Stimulated activated naive CD8-positive, alpha-beta T cell treated with anti-CD3 and anti-CD28 coated beads, Interleukin-15, Interleukin-2, amounts not matched to agents 100 ng/mL and 50 ng/mL, for 24 hours (primary cell): ENCODE measurements at regions not wholly inside any gene's neighbourhood (a gene's known extent, or its start where the extent isn't known, plus 50 kb on each side); places are given as distances from the start of the nearest gene placed in this dataset.

ENCODE experiments used
- H3K27ac Mint-ChIP-seq: one replicate; pipeline ENCODE4 v1.8.0; 2021; ENCODE audit warnings: mild to moderate bottlenecking, mixed read lengths
- H3K27me3 Mint-ChIP-seq: one replicate; pipeline ENCODE4 v1.8.0; 2021; ENCODE audit warnings: mixed read lengths
- H3K36me3 Mint-ChIP-seq: one replicate; pipeline ENCODE4 v1.8.0; 2021; ENCODE audit warnings: low read depth, mixed read lengths
- H3K4me1 Mint-ChIP-seq: one replicate; pipeline ENCODE4 v1.8.0; 2021; ENCODE audit warnings: low read depth, mixed read lengths
- H3K4me3 Mint-ChIP-seq: one replicate; pipeline ENCODE4 v1.8.0; 2021; ENCODE audit warnings: mild to moderate bottlenecking, mixed read lengths
- H3K9me3 Mint-ChIP-seq: one replicate; pipeline ENCODE4 v1.8.0; 2021; ENCODE audit warnings: mixed read lengths

DNA sequence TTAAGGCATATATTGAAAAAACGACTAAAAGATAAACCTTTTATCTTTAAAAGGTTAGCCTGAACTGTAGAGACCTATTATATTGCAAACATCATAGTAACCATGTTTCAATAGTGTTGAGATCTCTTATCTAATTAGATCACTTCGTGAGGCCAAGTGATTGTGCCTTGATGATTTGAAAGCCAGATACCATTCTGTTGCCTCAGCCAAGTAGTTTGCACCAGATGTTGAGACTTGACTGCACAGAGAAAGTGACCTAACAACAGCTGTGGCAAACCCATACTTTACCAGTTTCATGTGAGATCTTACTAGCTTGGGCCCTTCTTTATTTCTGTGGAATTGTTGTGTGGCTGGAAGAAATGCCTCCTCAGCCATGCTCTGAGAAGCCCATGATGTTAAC, 717.3 kb downstream of the KCNJ2 start:
- H3K27ac Mint-ChIP-seq = no peak overlapping the region
- H3K4me3 Mint-ChIP-seq = no peak overlapping the region
- H3K4me1 Mint-ChIP-seq = no peaks in the 10 kb centered on the region

GRCh38 chr17:70888324-70888723, 719.0 kb downstream of the KCNJ2 start:
- no peaks in the 10 kb centered on the region for H3K4me1 Mint-ChIP-seq
- no peak overlapping the region for H3K27ac Mint-ChIP-seq
- no peaks in the 10 kb centered on the region for H3K27me3 Mint-ChIP-seq
- no peak overlapping the region for H3K4me3 Mint-ChIP-seq
- peaks cover 5% of the 10 kb centered on the region for H3K9me3 Mint-ChIP-seq
- no peaks in the 10 kb centered on the region for H3K36me3 Mint-ChIP-seq

More for the DNA sequence above, 717.3 kb downstream of the KCNJ2 start:
- H3K9me3 Mint-ChIP-seq = peaks cover 16% of the 10 kb centered on the region
- no peaks in the 10 kb centered on the region for H3K36me3 Mint-ChIP-seq
- H3K27me3 Mint-ChIP-seq = no peaks in the 10 kb centered on the region

GRCh38 chr17:70891306-70891705, 722.0 kb downstream of the KCNJ2 start:
- Mint-ChIP-seq H3K4me3 (no peak overlapping the region), H3K27me3 (no peaks in the 10 kb centered on the region), H3K9me3 (peaks cover 5% of the 10 kb centered on the region), H3K27ac (no peak overlapping the region), H3K36me3 (no peaks in the 10 kb centered on the region), H3K4me1 (no peaks in the 10 kb centered on the region)

DNA sequence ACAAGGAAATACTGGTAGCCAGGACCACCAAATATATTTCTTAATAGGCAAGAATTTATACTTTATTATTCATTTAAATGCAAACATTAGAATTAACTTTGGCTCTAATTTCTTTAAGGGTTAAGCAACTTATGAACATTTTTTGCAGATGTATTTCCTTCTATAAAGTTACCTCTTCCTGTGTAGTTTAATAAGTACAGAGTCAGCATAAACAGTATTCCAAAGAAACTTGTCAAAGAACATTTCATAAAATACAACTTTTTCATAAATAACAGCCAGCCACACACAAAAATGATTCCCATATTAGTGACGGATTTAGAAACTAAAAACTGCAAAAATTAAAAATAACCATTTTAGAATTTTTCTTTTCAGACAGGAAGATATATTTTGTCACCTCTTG, 723.2 kb downstream of the KCNJ2 start:
- Mint-ChIP-seq H3K4me3 (no peak overlapping the region), H3K27ac (no peak overlapping the region), H3K4me1 (no peaks in the 10 kb centered on the region), H3K27me3 (no peaks in the 10 kb centered on the region), H3K36me3 (no peaks in the 10 kb centered on the region), H3K9me3 (peaks cover 5% of the 10 kb centered on the region)

DNA sequence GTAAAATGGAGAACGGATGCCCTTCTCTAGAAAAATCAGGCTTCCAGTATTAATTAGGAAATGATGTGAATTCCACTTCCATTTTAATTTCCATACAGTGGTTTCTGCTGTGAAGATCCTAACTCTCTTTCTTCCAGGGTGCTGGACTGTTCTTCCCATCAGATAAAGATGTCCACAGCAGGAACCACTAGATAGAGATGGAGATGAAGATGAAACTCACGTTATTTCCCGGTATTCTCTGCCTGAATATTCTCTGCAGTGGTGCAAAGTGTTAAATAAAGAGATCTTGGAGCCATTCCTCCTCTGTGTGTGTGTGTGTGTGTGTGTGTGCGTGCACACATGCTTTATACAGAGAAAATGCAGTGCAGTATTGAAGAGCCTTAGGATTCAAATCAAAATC, 727.5 kb downstream of the KCNJ2 start:
- Mint-ChIP-seq H3K27me3 (no peaks in the 10 kb centered on the region), H3K36me3 (no peaks in the 10 kb centered on the region), H3K4me3 (no peak overlapping the region), H3K9me3 (peaks cover 7% of the 10 kb centered on the region), H3K4me1 (no peaks in the 10 kb centered on the region), H3K27ac (no peak overlapping the region)

DNA sequence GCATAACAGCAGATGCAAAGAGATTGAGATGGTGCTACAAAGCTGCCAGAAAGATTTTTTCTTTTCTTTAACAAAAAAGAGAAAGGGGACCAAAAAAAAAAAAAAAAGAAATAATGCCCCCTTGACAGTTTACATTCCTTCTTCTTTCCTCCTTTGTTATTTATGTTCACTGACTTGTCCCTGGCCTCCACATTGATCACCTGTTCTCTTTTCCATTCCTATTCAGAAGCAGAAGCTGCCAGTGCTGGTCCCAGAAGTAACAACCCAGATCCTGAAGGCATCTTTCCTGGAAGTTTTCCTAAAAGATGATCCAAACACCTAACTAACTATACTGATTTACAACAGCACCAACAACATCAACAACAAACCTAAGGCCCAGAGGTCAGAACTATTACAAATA, 728.1 kb downstream of the KCNJ2 start:
- Mint-ChIP-seq H3K27me3 (no peaks in the 10 kb centered on the region), H3K9me3 (peaks cover 7% of the 10 kb centered on the region), H3K27ac (no peak overlapping the region), H3K36me3 (no peaks in the 10 kb centered on the region), H3K4me3 (no peak overlapping the region), H3K4me1 (no peaks in the 10 kb centered on the region)

- H3K27ac Mint-ChIP-seq = no peak overlapping the region
- peaks cover 7% of the 10 kb centered on the region for H3K9me3 Mint-ChIP-seq
- H3K27me3 Mint-ChIP-seq = no peaks in the 10 kb centered on the region
- no peaks in the 10 kb centered on the region for H3K4me1 Mint-ChIP-seq
- no peak overlapping the region for H3K4me3 Mint-ChIP-seq
- H3K36me3 Mint-ChIP-seq = no peaks in the 10 kb centered on the region
Measured at GRCh38 chr17:70901870-70902269, 732.5 kb downstream of the KCNJ2 start.

- H3K4me3 Mint-ChIP-seq = no peak overlapping the region
- no peaks in the 10 kb centered on the region for H3K36me3 Mint-ChIP-seq
- H3K27ac Mint-ChIP-seq = no peak overlapping the region
- peaks cover 3% of the 10 kb centered on the region for H3K9me3 Mint-ChIP-seq
- no peaks in the 10 kb centered on the region for H3K27me3 Mint-ChIP-seq
- no peaks in the 10 kb centered on the region for H3K4me1 Mint-ChIP-seq
Measured at GRCh38 chr17:70905796-70906195, 736.5 kb downstream of the KCNJ2 start.

DNA sequence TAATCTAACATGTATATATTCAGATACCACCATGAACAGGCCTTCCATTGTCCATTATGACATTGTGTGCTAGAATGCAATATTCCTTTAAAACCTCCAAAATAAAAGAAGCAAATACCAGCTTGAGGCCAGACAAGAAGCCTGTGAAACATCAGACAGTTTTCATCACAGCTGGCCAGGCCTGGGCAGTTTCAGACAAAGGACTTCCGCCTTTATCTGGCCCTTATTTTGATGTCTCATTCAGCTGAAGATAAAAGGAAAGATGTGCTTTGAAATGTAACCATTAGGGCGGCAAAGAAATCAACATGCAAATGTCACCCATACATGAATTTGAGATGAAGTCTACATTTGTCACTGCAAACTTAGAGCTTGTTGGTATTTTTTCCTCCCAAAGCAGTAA, 737.5 kb downstream of the KCNJ2 start:
- Mint-ChIP-seq H3K27ac (no peak overlapping the region), H3K4me3 (no peak overlapping the region), H3K4me1 (no peaks in the 10 kb centered on the region), H3K27me3 (no peaks in the 10 kb centered on the region), H3K36me3 (no peaks in the 10 kb centered on the region), H3K9me3 (peaks cover 6% of the 10 kb centered on the region)

- Mint-ChIP-seq H3K27ac (no peak overlapping the region), H3K4me1 (no peaks in the 10 kb centered on the region), H3K27me3 (no peaks in the 10 kb centered on the region), H3K9me3 (peaks cover 23% of the 10 kb centered on the region), H3K4me3 (no peak overlapping the region), H3K36me3 (no peaks in the 10 kb centered on the region)
Measured at GRCh38 chr17:70912716-70913485, 743.6 kb downstream of the KCNJ2 start.

GRCh38 chr17:70916469-70916868, 747.1 kb downstream of the KCNJ2 start:
- Mint-ChIP-seq H3K9me3 (peaks cover 23% of the 10 kb centered on the region), H3K27me3 (no peaks in the 10 kb centered on the region), H3K27ac (no peak overlapping the region), H3K4me1 (no peaks in the 10 kb centered on the region), H3K4me3 (no peak overlapping the region), H3K36me3 (no peaks in the 10 kb centered on the region)

- Mint-ChIP-seq H3K9me3 (peaks cover 23% of the 10 kb centered on the region), H3K36me3 (no peaks in the 10 kb centered on the region), H3K27ac (no peak overlapping the region), H3K4me3 (no peak overlapping the region), H3K4me1 (no peaks in the 10 kb centered on the region), H3K27me3 (no peaks in the 10 kb centered on the region)
Measured at GRCh38 chr17:70919241-70919640, 749.9 kb downstream of the KCNJ2 start.

GRCh38 chr17:70920416-70920815, 751.1 kb downstream of the KCNJ2 start:
- Mint-ChIP-seq H3K27ac (no peak overlapping the region), H3K36me3 (no peaks in the 10 kb centered on the region), H3K9me3 (peaks cover 27% of the 10 kb centered on the region), H3K4me3 (no peak overlapping the region), H3K4me1 (no peaks in the 10 kb centered on the region), H3K27me3 (no peaks in the 10 kb centered on the region)

DNA sequence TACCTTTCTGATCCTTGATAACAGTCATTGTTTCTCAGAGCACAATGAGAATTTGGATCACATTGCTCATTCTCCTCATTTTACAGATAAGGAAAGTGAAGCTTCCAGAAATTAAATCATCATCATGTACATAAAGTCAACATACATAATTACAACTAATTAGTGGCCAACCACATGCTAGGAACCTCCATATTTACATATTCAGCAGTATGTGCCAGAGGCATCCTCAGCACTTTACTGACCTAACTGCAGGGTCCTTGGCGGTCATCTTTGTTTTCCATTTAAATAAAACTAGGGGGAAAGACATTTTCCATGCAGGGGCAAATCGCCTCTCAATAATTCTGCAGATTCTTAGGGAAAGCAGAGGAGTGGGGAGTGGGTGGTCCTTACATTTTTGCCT, 752.9 kb downstream of the KCNJ2 start:
- H3K9me3 Mint-ChIP-seq = peaks cover 13% of the 10 kb centered on the region
- no peaks in the 10 kb centered on the region for H3K27me3 Mint-ChIP-seq
- no peak overlapping the region for H3K27ac Mint-ChIP-seq
- no peaks in the 10 kb centered on the region for H3K36me3 Mint-ChIP-seq
- H3K4me3 Mint-ChIP-seq = no peak overlapping the region
- H3K4me1 Mint-ChIP-seq = no peaks in the 10 kb centered on the region

DNA sequence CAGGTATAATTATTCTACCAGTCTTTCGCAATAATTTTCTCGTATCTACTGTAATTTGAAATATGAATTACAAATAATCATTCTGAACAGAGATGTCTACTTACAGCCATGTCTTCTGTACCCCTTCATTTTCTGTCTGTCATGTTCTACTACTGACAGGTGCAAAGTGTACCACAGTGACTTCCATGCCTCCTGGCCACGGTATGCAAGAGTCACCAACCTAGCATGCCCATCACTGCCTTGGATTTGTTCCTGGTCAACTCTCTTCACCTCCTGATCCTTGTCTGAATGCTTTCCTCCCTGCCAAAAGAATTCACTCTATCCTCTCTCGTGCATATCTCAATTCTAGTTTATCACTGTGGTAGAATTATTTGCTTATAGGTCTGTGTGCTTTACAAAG, 755.4 kb downstream of the KCNJ2 start:
- H3K4me1 Mint-ChIP-seq = no peaks in the 10 kb centered on the region
- H3K27ac Mint-ChIP-seq = no peak overlapping the region
- H3K4me3 Mint-ChIP-seq = no peak overlapping the region
- no peaks in the 10 kb centered on the region for H3K27me3 Mint-ChIP-seq
- H3K9me3 Mint-ChIP-seq = peaks cover 9% of the 10 kb centered on the region
- no peaks in the 10 kb centered on the region for H3K36me3 Mint-ChIP-seq

GRCh38 chr17:70929226-70929625, 759.9 kb downstream of the KCNJ2 start:
- peaks cover 9% of the 10 kb centered on the region for H3K9me3 Mint-ChIP-seq
- no peaks in the 10 kb centered on the region for H3K36me3 Mint-ChIP-seq
- H3K4me3 Mint-ChIP-seq = no peak overlapping the region
- H3K4me1 Mint-ChIP-seq = no peaks in the 10 kb centered on the region
- no peak overlapping the region for H3K27ac Mint-ChIP-seq
- no peaks in the 10 kb centered on the region for H3K27me3 Mint-ChIP-seq
